Astrocyte (in vitro differentiated cells and primary cell): ENCODE measurements at regions not wholly inside any gene's neighbourhood (a gene's known extent, or its start where the extent isn't known, plus 50 kb on each side); places are given as distances from the start of the nearest gene placed in this dataset.

Experiments
- DNase-seq: peaks from one replicate; pipeline ENCODE4 v3.0.0-alpha.2; 2010; ENCODE audit warnings: low read depth
- FAIRE-seq: peaks from 2 replicates; lab custom pipeline; 2011; peaks lifted over from hg19 to GRCh38; lab: Jason Lieb, UNC
- H2AFZ ChIP-seq: 2 replicates; pipeline ENCODE4 v1.6.0; 2012; ENCODE audit warnings: low read depth, low read length, inconsistent platforms
- H3K27ac ChIP-seq: 2 replicates; pipeline ENCODE4 v1.5.1; 2011; ENCODE audit warnings: low read depth, low read length, inconsistent platforms
- H3K27me3 ChIP-seq: 2 replicates; pipeline ENCODE4 v1.6.0; 2011; ENCODE audit warnings: low read length, inconsistent platforms; ENCODE audit not compliant: insufficient read depth
- H3K36me3 ChIP-seq: 2 replicates; pipeline ENCODE4 v1.5.1; 2011; ENCODE audit warnings: low read length, inconsistent platforms; ENCODE audit not compliant: insufficient read depth
- H3K4me1 ChIP-seq: 2 replicates; pipeline ENCODE4 v1.5.1; 2011; ENCODE audit warnings: low read length, inconsistent platforms; ENCODE audit not compliant: insufficient read depth
- H3K4me2 ChIP-seq: 2 replicates; pipeline ENCODE4 v1.6.0; 2012; ENCODE audit warnings: low read length, inconsistent platforms
- H3K4me3 ChIP-seq: 2 replicates; pipeline ENCODE4 v1.5.1; 2011; ENCODE audit warnings: low read depth, mild to moderate bottlenecking, low read length, inconsistent platforms; ENCODE audit not compliant: insufficient read depth
- H3K79me2 ChIP-seq: 2 replicates; pipeline ENCODE4 v1.6.0; 2012; ENCODE audit warnings: mild to moderate bottlenecking, low read length, inconsistent platforms; ENCODE audit not compliant: insufficient read depth
- H3K9ac ChIP-seq: 2 replicates; pipeline ENCODE4 v1.6.0; 2012; ENCODE audit warnings: mild to moderate bottlenecking, low read length, inconsistent platforms
- H3K9me3 ChIP-seq: 2 replicates; pipeline ENCODE4 v1.5.1; 2012; ENCODE audit warnings: low read depth, mild to moderate bottlenecking, low read length, inconsistent platforms; ENCODE audit not compliant: insufficient read depth
- H4K20me1 ChIP-seq: 2 replicates; pipeline ENCODE4 v1.6.0; 2012; ENCODE audit warnings: low read length, inconsistent platforms; ENCODE audit not compliant: insufficient read depth
- H3K27ac Mint-ChIP-seq: one replicate; pipeline ENCODE4 v1.8.0; 2021; ENCODE audit warnings: mild to moderate bottlenecking, mixed read lengths; ENCODE audit not compliant: unreplicated experiment
- H3K27me3 Mint-ChIP-seq: one replicate; pipeline ENCODE4 v1.8.0; 2021; ENCODE audit warnings: low read depth, mixed read lengths; ENCODE audit not compliant: unreplicated experiment
- H3K36me3 Mint-ChIP-seq: one replicate; pipeline ENCODE4 v1.8.0; 2021; ENCODE audit warnings: low read depth, mixed read lengths; ENCODE audit not compliant: unreplicated experiment
- H3K4me1 Mint-ChIP-seq: one replicate; pipeline ENCODE4 v1.8.0; 2021; ENCODE audit warnings: low read depth, mixed read lengths; ENCODE audit not compliant: unreplicated experiment
- H3K4me3 Mint-ChIP-seq: one replicate; pipeline ENCODE4 v1.8.0; 2021; ENCODE audit warnings: mild to moderate bottlenecking, moderate library complexity, mixed read lengths; ENCODE audit not compliant: unreplicated experiment
- H3K9me3 Mint-ChIP-seq: one replicate; pipeline ENCODE4 v1.8.0; 2021; ENCODE audit warnings: mild to moderate bottlenecking, mixed read lengths; ENCODE audit not compliant: unreplicated experiment
- CTCF ChIP-seq: IDR thresholded peaks from 2 replicates; pipeline ENCODE4 v1.5.1; 2011; ENCODE audit warnings: low read depth, mild to moderate bottlenecking, inconsistent platforms, low read length, moderate library complexity; ENCODE audit not compliant: insufficient read depth
- EZH2 ChIP-seq: IDR thresholded peaks from 2 replicates; pipeline ENCODE4 v1.6.1; 2012; ENCODE audit warnings: mild to moderate bottlenecking, low read length, inconsistent platforms; ENCODE audit not compliant: insufficient read depth

- Mint-ChIP-seq H3K4me3 (no peak overlapping the region), H3K4me1 (peaks cover 6% of the 10 kb centered on the region), H3K27ac (no peak overlapping the region), H3K27me3 (peaks cover 5% of the 10 kb centered on the region), H3K36me3 (no peaks in the 10 kb centered on the region), H3K9me3 (peaks cover 3% of the 10 kb centered on the region)
- H3K27me3 ChIP-seq, result no peaks in the 10 kb centered on the region
- TF ChIP-seq CTCF (no peak), EZH2 (no peak)
- H4K20me1 ChIP-seq, result no peaks in the 10 kb centered on the region
- no peaks in the 10 kb centered on the region for H3K36me3 ChIP-seq
- H2AFZ ChIP-seq, result peak overlapping the region; percentile 32
- peak overlapping the region; percentile 37 for H3K9ac ChIP-seq
- no peaks in the 10 kb centered on the region for H3K79me2 ChIP-seq
- H3K27ac ChIP-seq, result peak overlapping the region; percentile 21
- DNase-seq (no peak), FAIRE-seq (no peak)
- no peak overlapping the region for H3K4me3 ChIP-seq
- H3K9me3 ChIP-seq, result no peaks in the 10 kb centered on the region
- peaks cover 34% of the 10 kb centered on the region for H3K4me1 ChIP-seq
- H3K4me2 ChIP-seq, result peak overlapping the region; percentile 77
These were observed 161.2 kb downstream of the C9orf50 start for GRCh38 chr9:129459547-129460322.

- no peak overlapping the region for H3K27ac Mint-ChIP-seq
- no peak overlapping the region for H3K27ac ChIP-seq
These were observed 162.0 kb downstream of the C9orf50 start for GRCh38 chr9:129458663-129459546.

More at GRCh38 chr9:129458663-129459546, 162.0 kb downstream of the C9orf50 start:
- no peaks in the 10 kb centered on the region for H3K9me3 ChIP-seq
- H3K9ac ChIP-seq, result peak overlapping the region; percentile 37
- TF ChIP-seq EZH2, result no peak
- TF ChIP-seq CTCF, result no peak
- no peaks in the 10 kb centered on the region for H4K20me1 ChIP-seq
- H3K4me1 ChIP-seq, result peaks cover 33% of the 10 kb centered on the region
- no peaks in the 10 kb centered on the region for H3K79me2 ChIP-seq
- H3K4me1 Mint-ChIP-seq, result peaks cover 6% of the 10 kb centered on the region
- no peaks in the 10 kb centered on the region for H3K36me3 Mint-ChIP-seq
- peak overlapping the region; percentile 32 for H2AFZ ChIP-seq
- H3K4me2 ChIP-seq, result peak overlapping the region; percentile 77
- peaks cover 3% of the 10 kb centered on the region for H3K9me3 Mint-ChIP-seq
- H3K27me3 ChIP-seq, result no peaks in the 10 kb centered on the region
- no peak for FAIRE-seq
- no peaks in the 10 kb centered on the region for H3K36me3 ChIP-seq
- H3K4me3 Mint-ChIP-seq, result no peak overlapping the region
- peaks cover 5% of the 10 kb centered on the region for H3K27me3 Mint-ChIP-seq
- no peak overlapping the region for H3K4me3 ChIP-seq
- no peak for DNase-seq
